Body of pancreas (tissue), 4 donors: ENCODE measurements at regions not wholly inside any gene's neighbourhood (a gene's known extent, or its start where the extent isn't known, plus 50 kb on each side); places are given as distances from the start of the nearest gene placed in this dataset.

ENCODE experiments used
- ATAC-seq: fragments of 150-250 bp; one replicate; pipeline ENCODE4 v1.9.1; 2016
- DNase-seq, 4 donors: peaks; one replicate each; pipeline ENCODE4 v3.0.0-alpha.2; 2019
- H3K27ac ChIP-seq, 4 donors: fragments of 200-600 bp; sonication (generic); 1 replicate in 3 of 4; 2 replicates in 1 of 4; pipeline versions ENCODE4 v1.5.1 to v1.6.1; 2016 to 2019; ENCODE audit warnings: mild to moderate bottlenecking in 1 of 4, mixed read lengths in 1 of 4, moderate library complexity in 1 of 4
- H3K27me3 ChIP-seq, 2 donors: fragments of 200-600 bp; sonication (generic); one replicate each; pipeline ENCODE4 v1.6.0; 2016; ENCODE audit warnings: mild to moderate bottlenecking in 1 of 2
- H3K36me3 ChIP-seq, 2 donors: fragments of 200-600 bp; sonication (generic); replicated peaks in 1 of 2; 2 replicates each; pipeline ENCODE4 v1.5.1; 2016; ENCODE audit warnings: low read depth in 2 of 2; ENCODE audit not compliant: insufficient read depth in 1 of 2
- H3K4me1 ChIP-seq: fragments of 200-600 bp; sonication (generic); one replicate; pipeline ENCODE4 v1.6.0; 2016
- H3K4me3 ChIP-seq, 2 donors: fragments of 200-600 bp; sonication (generic); 1 replicate in 1 of 2; 2 replicates in 1 of 2; pipeline ENCODE4 v1.5.1; 2016 to 2019
- H3K9me3 ChIP-seq, 3 donors: fragments of 200-600 bp; sonication (generic); 1 replicate in 2 of 3; 2 replicates in 1 of 3; pipeline ENCODE4 v1.5.1; 2016
- CTCF ChIP-seq, 7 experiments: fragments of 450-650 bp in 4 of 7; fragments of 200-600 bp in 3 of 7; sonication (generic) in 3 of 7; IDR thresholded peaks; one replicate each; pipeline ENCODE4 v1.5.1; 2016 to 2019; ENCODE audit warnings: antibody characterized with exemption in 7 of 7
- POLR2A ChIP-seq, 3 donors: fragments of 450-650 bp; IDR thresholded peaks; one replicate each; pipeline ENCODE4 v1.6.1; 2016; ENCODE audit warnings: antibody characterized with exemption in 3 of 3, mild to moderate bottlenecking in 2 of 3
- WGBS, 2 donors: methylation state at CpG; one replicate each; pipeline ENCODE4 v1.1.5; 2017; 5-methylcytosine and 5-hydroxymethylcytosine counted together
- intact Hi-C: fragments of 100-400 bp; cut with DNase I; formaldehyde crosslinking; loops from one replicate; pipeline ENCODE4 v1.15.1; 2023

GRCh38 chr22:48637231-48637630 is 1190.4 kb downstream of the BRD1 start:
- Histone ChIP-seq H3K27ac (no peak overlapping the region), H3K4me3 (no peak overlapping the region), H3K9me3 (no peaks in the 10 kb centered on the region), H3K27me3 (no peaks in the 10 kb centered on the region), H3K4me1 (peaks cover 7% of the 10 kb centered on the region), H3K36me3 (no peaks in the 10 kb centered on the region)
- no peak for DNase-seq
- ATAC-seq = no peak
- intact Hi-C loops = no loop called here
- TF ChIP-seq CTCF (IDR thresholded peaks at IDR 0.05) = no peak
- no peak for TF ChIP-seq POLR2A (IDR thresholded peaks at IDR 0.05)
- WGBS, 2 donors = 90 to 91% methylated on average over 14 to 16 of the region's 16 CpGs

- H3K4me1 ChIP-seq = peaks cover 7% of the 10 kb centered on the region
- H3K9me3 ChIP-seq = no peaks in the 10 kb centered on the region
- no peak for ATAC-seq
- no peak for DNase-seq
- H3K27ac ChIP-seq = no peak overlapping the region
- TF ChIP-seq CTCF (IDR thresholded peaks at IDR 0.05) (no peak), POLR2A (IDR thresholded peaks at IDR 0.05) (no peak)
- H3K4me3 ChIP-seq = no peak overlapping the region
- no peaks in the 10 kb centered on the region for H3K36me3 ChIP-seq
- no peaks in the 10 kb centered on the region for H3K27me3 ChIP-seq
- 95 to 100% methylated on average over 3 to 6 of the region's 6 CpGs for WGBS, 2 donors
- intact Hi-C loops = no loop called here
Measured at GRCh38 chr22:48636746-48637145, 1190.9 kb downstream of the BRD1 start.

DNA sequence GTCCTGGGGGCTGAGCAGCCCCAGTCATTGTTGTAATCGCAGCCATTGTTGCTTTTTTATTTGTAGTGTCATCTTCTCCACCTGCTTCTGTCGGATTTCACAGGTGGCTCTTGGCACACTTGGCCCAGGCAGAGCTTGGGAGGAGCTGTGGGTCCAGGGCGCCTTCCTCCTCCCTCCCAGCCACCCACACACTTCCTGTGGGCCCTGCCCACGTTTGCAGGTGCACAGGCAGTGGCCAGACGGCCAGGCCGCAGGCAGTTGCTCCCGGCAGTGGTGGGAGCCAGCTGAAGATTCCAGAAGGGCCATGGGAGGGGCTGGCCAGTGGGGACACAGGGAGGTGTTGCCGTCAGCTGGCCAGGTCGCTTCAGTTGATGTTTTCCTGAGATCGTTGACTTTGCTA is 1191.9 kb downstream of the BRD1 start:
- intact Hi-C loops = no loop called here

DNA sequence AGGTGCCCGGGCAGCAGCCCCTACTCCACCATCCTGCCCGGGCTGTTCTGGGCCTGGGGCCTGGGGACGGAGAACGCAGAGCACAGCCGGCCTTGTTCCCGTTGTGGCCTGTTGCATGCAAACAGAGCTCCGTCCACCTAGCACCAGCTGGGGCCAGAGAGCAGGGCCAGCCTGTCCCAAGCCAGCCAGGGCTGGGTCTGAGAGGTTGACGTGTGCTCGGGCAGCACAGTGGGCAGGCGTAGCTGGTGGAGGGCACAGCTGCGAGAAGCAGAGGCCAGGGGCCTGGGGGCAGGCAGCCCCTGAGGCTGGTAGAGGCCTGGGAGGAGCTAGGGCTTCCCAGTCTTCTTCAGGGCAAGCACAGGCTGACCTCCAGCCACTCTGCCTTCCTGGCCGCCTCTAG is 1192.6 kb downstream of the BRD1 start:
- Histone ChIP-seq H3K27ac (no peak overlapping the region), H3K4me3 (no peak overlapping the region), H3K36me3 (no peaks in the 10 kb centered on the region), H3K27me3 (no peaks in the 10 kb centered on the region), H3K4me1 (peaks cover 7% of the 10 kb centered on the region), H3K9me3 (no peaks in the 10 kb centered on the region)
- intact Hi-C loops = no loop called here
- 50 to 74% methylated on average over 2 to 12 of the region's 12 CpGs for WGBS, 2 donors
- ATAC-seq (no peak), DNase-seq (no peak)
- no peak for TF ChIP-seq POLR2A (IDR thresholded peaks at IDR 0.05)
- no peak for TF ChIP-seq CTCF (IDR thresholded peaks at IDR 0.05)

More for the DNA sequence above, 1191.9 kb downstream of the BRD1 start:
- peaks cover 7% of the 10 kb centered on the region for H3K4me1 ChIP-seq
- no peak overlapping the region for H3K27ac ChIP-seq
- WGBS, 2 donors = 11 to 17% methylated on average over 6 to 10 of the region's 10 CpGs
- TF ChIP-seq CTCF (IDR thresholded peaks at IDR 0.05) (no peak), POLR2A (IDR thresholded peaks at IDR 0.05) (peak in 1 of 3 donors; percentile 14)
- H3K9me3 ChIP-seq = no peaks in the 10 kb centered on the region
- peak in 2 of 4 donors; percentile 24 to 53 for DNase-seq
- H3K4me3 ChIP-seq = no peak overlapping the region
- no peaks in the 10 kb centered on the region for H3K27me3 ChIP-seq
- no peaks in the 10 kb centered on the region for H3K36me3 ChIP-seq
- ATAC-seq = no peak

DNA sequence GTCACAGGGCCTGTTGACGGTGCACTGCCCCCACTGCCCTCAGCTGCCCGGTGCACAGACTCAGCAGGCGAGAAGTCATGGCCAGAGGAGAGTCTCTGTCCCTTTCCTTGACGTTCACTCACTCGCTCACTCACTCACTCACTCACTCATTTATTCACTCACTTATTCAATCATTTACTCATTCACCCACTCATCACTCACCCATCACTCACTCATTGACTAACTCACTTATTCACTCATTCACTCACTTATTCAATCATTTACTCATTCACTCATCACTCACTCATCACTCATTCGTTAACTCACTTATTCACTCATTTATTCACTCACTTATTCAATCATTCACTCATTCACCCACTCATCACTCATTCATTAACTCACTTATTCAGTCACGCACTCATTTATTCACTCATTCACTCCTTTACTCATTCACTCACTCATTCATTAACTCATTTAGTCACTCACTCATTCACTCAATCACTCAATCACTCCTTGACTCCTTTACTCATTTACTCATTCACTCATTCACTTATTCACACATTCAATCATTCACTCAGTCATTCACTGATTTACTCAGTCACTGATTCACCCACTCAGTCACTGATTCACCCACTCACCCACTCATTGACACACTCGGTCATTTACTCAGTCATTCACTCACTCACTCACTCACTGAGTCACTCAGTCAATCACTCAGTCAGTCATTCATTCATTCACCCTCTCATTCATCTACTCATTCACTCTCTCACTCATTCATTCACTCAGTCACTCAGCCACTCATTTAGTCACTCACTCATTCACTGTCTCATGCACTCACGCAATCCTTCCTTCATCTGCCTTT is 1193.5 kb downstream of the BRD1 start:
- no peak for TF ChIP-seq CTCF (IDR thresholded peaks at IDR 0.05)
- no peak for TF ChIP-seq POLR2A (IDR thresholded peaks at IDR 0.05)
- Histone ChIP-seq H3K27me3 (no peaks in the 10 kb centered on the region), H3K4me3 (no peak overlapping the region), H3K9me3 (no peaks in the 10 kb centered on the region), H3K36me3 (no peaks in the 10 kb centered on the region), H3K4me1 (peaks cover 7% of the 10 kb centered on the region), H3K27ac (no peak overlapping the region)
- DNase-seq (no peak), ATAC-seq (no peak)
- intact Hi-C loops = no loop called here
- WGBS, 2 donors = 70 to 71% methylated on average over 9 of the region's 9 CpGs
